ELF-1 (cell line): ENCODE measurements at regions not wholly inside any gene's neighbourhood (a gene's known extent, or its start where the extent isn't known, plus 50 kb on each side); places are given as distances from the start of the nearest gene placed in this dataset.
A peak's percentile ranks its signal among the peaks of the same experiment; 100 is the strongest.
"Not testable (repeated sequence)": the region's sequence is repeated elsewhere in the genome, so short reads cannot be mapped to it uniquely, and the experiment has no call there.

ENCODE experiments used
- DNase-seq: peaks from one replicate; pipeline ENCODE4 v3.0.0-alpha.2; 2016; ENCODE audit warnings: low read depth, low spot score

- DNase-seq = no peak
These were observed 89.4 kb downstream of the ZNF675 start for GRCh38 chr19:23597661-23598060.

- DNase-seq = no peak
These were observed 90.1 kb downstream of the ZNF675 start for GRCh38 chr19:23596872-23597271.

- not testable (repeated sequence) for DNase-seq
These were observed 92.7 kb downstream of the ZNF675 start for GRCh38 chr19:23594311-23594710.

GRCh38 chr19:23587546-23587945 is 99.5 kb downstream of the ZNF675 start:
- DNase-seq = no peak

GRCh38 chr19:23577501-23577900 is 109.5 kb downstream of the ZNF675 start:
- DNase-seq = no peak

- DNase-seq = no peak
These were observed 115.8 kb downstream of the ZNF675 start for GRCh38 chr19:23571175-23571574.

GRCh38 chr19:23568116-23568515 is 118.9 kb downstream of the ZNF675 start:
- not testable (repeated sequence) for DNase-seq

GRCh38 chr19:23565256-23565655 is 121.8 kb downstream of the ZNF675 start:
- no peak for DNase-seq

GRCh38 chr19:23563326-23563725 is 123.7 kb downstream of the ZNF675 start:
- no peak for DNase-seq

GRCh38 chr19:23561341-23561740 is 125.7 kb downstream of the ZNF675 start:
- DNase-seq = no peak

GRCh38 chr19:23560051-23560450 is 127.0 kb downstream of the ZNF675 start:
- no peak for DNase-seq

- DNase-seq = no peak
These were observed 128.5 kb downstream of the ZNF675 start for GRCh38 chr19:23558541-23558940.

- DNase-seq = no peak
These were observed 129.6 kb downstream of the ZNF675 start for GRCh38 chr19:23557381-23557780.

GRCh38 chr19:23554548-23554947 is 132.5 kb downstream of the ZNF675 start:
- peak; percentile 46 for DNase-seq

GRCh38 chr19:23550102-23550501 is 136.9 kb downstream of the ZNF675 start:
- not testable (repeated sequence) for DNase-seq

GRCh38 chr19:23547816-23548430 is 139.1 kb downstream of the ZNF675 start:
- DNase-seq = no peak

- no peak for DNase-seq
These were observed 139.9 kb downstream of the ZNF675 start for GRCh38 chr19:23547156-23547555.

GRCh38 chr19:23543351-23543750 is 143.7 kb downstream of the ZNF675 start:
- DNase-seq = no peak

GRCh38 chr19:23542562-23542961 is 144.4 kb downstream of the ZNF675 start:
- no peak for DNase-seq

GRCh38 chr19:23541991-23542390 is 145.0 kb downstream of the ZNF675 start:
- no peak for DNase-seq

GRCh38 chr19:23540180-23540579 is 144.9 kb upstream of the ZNF91 start:
- peak; percentile 5 for DNase-seq

- no peak for DNase-seq
These were observed 144.2 kb upstream of the ZNF91 start for GRCh38 chr19:23539499-23539898.

- not testable (repeated sequence) for DNase-seq
These were observed 141.9 kb upstream of the ZNF91 start for GRCh38 chr19:23537136-23537535.

- not testable (repeated sequence) for DNase-seq
These were observed 141.1 kb upstream of the ZNF91 start for GRCh38 chr19:23536341-23536740.
